HG03439 (cell line): ENCODE measurements at regions not wholly inside any gene's neighbourhood (a gene's known extent, or its start where the extent isn't known, plus 50 kb on each side); places are given as distances from the start of the nearest gene placed in this dataset.
A peak's percentile ranks its signal among the peaks of the same experiment; 100 is the strongest.
"Not testable (repeated sequence)": the region's sequence is repeated elsewhere in the genome, so short reads cannot be mapped to it uniquely, and the experiment has no call there.

Experiments
- ATAC-seq: cut with Tn5 transposase; IDR thresholded peaks from one replicate; pipeline ENCODE4 v1.9.1; 2021; ENCODE audit warnings: mild to moderate bottlenecking, moderate library complexity; ENCODE audit not compliant: unreplicated experiment

DNA sequence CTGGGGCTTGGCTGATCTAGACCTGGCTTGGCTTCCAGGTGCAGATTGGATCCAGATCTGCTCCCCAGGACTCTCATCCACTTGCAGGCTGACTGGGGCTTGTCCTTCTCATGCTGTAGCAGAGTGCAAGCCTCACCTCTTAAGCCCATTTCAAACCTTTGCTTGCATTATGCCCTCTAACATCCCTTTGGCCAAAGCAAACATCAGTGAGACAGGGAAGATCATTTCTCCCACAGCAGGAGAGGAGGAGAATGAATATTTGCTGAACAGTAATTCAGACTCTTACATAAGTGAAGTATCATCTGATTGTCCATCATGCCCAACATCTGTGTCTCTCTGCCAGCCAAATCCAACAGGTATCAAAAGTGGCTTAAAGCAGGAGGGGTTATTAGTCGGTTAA lies 194.9 kb downstream of the C9orf152 start:
- ATAC-seq, result no peak

DNA sequence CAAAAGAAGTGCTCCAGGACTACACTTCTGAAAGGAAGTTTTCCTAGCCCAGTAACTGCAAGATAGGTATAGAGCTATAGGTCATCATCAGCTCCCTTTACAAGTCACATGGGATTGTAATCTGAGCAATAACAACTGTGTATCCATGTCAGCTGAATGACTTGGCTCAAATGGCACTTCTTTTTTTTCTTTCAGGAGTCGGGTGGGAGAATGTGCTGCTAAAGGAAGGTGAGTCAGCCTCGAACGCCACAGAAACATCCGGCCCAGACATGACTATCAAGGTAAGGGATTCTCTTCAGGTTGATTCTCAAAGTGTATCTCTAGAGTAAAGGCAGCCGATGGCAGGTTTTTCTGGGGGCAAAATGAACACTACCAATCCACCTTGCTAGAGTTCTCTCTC lies 192.2 kb downstream of the C9orf152 start:
- ATAC-seq, result no peak

DNA sequence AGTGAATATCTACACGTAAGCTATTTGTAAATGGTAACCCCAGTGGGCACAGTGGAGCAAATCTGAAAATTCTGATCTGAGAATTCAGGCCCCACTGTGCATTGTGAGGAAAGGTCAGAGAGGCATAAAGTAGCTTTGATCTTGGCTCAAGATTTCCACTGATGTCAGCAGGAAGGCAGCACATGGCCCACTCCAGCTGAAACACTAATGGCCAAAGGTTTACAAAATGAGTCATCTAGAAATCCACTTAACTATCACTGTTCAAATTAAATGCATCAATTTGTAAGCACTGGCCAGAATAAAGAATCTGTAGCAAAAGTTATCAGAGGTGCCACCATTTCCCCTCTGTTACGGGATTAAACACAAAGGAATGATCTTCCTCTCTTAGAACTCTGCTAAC lies 191.6 kb downstream of the C9orf152 start:
- ATAC-seq, result no peak

- not testable (repeated sequence) for ATAC-seq
Observed at GRCh38 chr9:110020216-110020615, 187.7 kb downstream of the C9orf152 start.

DNA sequence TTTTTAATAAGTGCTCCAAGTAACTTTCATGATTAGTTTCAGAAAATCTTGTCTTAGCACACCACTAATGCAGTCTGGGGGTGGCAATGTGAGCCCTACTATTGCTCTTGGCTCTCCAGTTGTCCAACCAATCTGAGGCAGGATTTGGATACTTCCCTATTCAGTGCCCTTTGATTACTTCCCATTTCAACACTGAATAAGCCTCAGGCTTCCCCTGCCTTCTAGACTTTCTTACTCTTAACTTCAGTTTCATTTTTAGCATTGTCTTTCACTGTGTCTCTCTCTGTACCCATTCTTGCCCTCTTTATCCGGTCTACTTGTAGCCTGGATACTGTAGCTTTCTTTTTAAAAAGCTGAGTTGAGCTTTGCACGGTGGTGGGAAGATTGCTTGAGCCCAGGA lies 186.1 kb downstream of the C9orf152 start:
- ATAC-seq, result peak; percentile 93

GRCh38 chr9:110023221-110023620 lies 184.7 kb downstream of the C9orf152 start:
- ATAC-seq, result not testable (repeated sequence)

DNA sequence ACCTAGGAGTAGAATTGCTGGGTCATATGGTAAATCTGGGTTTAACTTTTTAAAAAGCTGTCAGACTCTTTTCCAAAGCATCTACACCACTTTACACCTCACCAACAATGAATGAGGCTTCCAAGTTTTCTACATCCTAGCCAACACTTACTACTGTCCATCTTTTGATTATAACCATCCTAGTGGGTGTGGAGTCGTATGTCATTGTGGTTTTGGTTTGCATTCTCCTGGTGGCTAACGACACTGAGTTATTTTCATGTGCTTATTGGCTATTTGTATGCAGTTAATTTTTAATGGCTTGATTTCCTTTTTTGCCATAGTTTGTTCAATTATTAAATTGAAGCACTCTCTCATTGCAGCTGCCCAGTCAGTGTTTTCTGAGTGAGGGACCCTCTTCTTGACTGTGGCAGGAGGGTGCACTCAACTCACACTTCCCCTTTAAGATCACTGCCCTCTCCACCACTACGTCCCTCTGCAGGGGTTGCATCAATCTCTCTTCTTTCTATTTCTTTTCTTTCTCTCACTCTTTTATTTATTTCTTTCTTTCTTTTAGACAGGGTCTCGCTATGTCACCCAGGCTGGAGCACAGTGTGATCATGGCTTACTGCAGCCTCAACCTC lies 182.3 kb downstream of the C9orf152 start:
- ATAC-seq, result no peak

GRCh38 chr9:110027671-110028081 lies 180.3 kb downstream of the C9orf152 start:
- ATAC-seq, result no peak

GRCh38 chr9:110028271-110028670 lies 179.7 kb downstream of the C9orf152 start:
- no peak for ATAC-seq

GRCh38 chr9:110028676-110029075 lies 179.3 kb downstream of the C9orf152 start:
- ATAC-seq, result no peak

DNA sequence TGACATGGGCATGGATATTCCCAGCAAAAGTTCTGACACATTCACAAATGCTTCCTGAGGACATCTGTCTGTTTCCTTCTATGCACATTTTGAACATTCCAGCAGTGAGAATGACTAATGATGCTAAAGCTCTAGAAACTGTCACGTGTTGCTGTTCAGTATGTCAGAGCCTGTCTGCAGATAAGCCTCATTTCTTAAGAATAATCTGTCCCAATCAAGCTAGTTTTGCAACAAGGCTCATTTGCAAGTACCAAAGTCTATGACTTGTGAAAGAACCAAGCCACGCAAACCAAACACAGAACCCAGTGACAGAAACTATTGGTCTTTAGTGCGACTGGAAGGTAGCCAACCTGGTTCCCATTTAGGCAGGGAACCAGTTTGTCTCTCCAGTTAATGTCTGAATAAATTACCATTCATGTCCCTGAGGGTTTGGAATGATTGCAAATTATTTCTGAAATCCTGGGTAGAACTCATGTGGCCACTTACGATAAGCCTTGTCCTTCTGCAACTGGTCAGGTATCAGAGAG lies 178.5 kb downstream of the C9orf152 start:
- ATAC-seq, result no peak

DNA sequence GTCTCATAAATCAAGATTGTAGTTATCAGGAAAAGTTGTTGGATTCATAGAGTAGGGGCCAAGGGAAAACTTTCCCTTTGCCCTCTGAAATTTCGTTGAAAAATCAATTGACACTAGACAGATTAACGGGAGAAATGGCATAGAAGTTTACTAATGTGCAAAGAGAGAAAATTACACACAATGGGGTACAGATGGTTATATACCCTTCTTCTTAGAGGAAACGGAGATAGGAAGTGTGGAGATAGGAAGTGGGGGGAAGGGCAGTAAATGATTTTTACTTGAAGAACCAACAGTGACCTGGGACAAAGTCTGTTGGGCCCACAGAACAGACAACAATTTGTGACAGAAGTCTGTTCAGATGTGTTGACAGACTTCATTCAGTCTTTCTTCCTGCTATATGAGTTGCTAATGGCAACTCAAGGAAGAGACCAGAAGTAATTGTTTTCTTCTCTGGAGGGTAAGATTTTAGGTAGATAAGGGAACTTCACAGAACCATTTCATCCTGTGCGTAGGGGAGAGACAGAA lies 177.9 kb downstream of the C9orf152 start:
- no peak for ATAC-seq

DNA sequence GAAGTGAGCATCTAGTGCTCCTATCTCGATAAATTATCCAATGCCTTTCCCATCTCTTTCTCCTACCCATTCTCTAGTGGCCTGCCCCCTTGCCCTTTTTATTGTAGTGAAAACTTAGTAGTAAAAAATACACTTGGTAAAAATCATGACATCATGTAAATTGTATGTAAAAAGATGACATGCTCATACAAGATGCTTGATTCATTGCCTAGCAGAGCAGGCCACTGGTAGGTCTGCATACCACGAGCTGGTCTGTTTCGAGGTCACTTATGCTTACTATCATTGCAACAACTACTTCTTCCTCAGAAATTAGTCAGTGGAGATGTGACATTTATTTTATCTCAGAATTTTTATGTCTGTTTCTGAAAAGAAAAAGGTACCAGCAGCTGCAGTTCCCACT lies 177.3 kb downstream of the C9orf152 start:
- no peak for ATAC-seq

GRCh38 chr9:110031511-110032173 lies 176.3 kb downstream of the C9orf152 start:
- no peak for ATAC-seq

DNA sequence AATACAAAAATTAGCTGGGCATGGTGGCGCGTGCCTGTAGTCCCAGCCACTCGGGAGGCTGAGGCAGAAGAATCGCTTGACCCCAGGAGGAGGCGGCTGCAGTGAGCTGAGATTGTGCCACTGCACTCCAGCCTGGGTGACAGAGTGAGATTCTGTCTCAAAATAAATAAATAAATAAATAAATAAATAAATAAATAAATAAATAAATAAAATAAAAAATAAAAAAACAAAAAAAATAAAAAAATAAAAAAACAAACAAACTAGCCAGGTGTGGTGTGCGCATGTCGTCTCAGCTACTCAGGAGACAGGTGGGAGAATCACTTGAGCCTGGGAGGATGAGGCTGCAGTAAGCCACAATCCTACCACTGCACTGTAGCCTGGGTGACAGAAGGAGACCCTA lies 175.4 kb downstream of the C9orf152 start:
- ATAC-seq, result not testable (repeated sequence)

DNA sequence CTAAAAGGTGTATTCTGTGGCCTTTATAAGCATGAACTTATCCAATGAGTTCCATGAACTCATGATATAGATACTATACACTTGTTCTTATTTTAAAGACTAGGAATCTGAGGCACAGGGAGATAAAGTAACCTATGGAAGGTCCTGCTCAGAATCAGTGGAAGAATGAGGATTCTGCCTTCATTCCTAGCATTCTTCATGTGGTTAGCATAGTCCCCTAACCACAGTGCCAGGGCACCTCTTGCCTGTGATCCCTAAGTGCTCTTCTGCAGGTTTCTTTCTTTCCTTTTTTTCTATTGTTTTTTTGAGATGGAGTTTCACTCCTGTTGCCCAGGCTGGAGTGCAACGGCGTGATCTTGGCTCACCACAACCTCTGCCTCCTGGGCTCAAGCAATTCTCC lies 174.1 kb downstream of the C9orf152 start:
- no peak for ATAC-seq

GRCh38 chr9:110036286-110036685 lies 171.7 kb downstream of the C9orf152 start:
- no peak for ATAC-seq

- ATAC-seq, result no peak
Observed at GRCh38 chr9:110040788-110041187, 167.2 kb downstream of the C9orf152 start.

GRCh38 chr9:110041452-110041851 lies 166.5 kb downstream of the C9orf152 start:
- ATAC-seq, result no peak

- ATAC-seq, result no peak
Observed at GRCh38 chr9:110047232-110047954, 160.6 kb downstream of the C9orf152 start.

GRCh38 chr9:110047955-110048402 lies 160.0 kb downstream of the C9orf152 start:
- ATAC-seq, result peak; percentile 38
